ENCODE measurements at regions not wholly inside any gene's neighbourhood (a gene's known extent, or its start where the extent isn't known, plus 50 kb on each side); places are given as distances from the start of the nearest gene placed in this dataset.

DNA sequence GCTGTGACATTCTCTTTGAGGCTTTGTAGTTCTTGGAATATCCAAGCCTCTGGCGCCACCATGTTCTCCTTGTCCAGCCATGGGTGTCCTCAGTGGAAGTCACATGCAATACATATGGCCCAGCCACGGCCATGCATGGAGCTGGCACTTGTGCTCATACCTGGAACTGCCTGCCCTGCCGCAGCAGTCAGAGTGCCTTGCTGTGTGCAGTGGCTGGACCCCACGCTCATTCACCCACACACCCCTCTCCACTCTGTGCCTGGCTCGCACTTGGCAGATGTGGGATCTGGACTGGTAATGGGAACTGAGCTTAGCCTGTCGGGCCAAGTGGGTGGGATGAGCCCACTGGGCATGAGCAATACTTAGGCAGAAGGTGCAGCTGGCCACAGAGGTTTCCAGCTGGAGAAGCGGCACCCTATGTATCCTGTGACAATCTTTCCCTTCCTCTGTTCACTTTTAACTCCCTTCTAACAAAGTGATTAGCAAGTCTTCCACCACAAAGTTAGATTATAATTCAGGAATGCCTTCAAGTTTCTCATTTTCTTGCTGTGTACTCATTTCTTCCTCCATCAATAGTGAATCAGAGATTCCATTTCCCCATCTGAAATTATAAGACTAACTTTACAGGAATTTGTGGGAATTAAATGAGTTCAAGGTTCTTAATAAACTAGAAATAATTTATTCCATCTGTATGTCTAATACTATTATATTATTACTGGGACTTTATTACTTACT, 351.6 kb upstream of the NCAM2 start:
- BruUV-seq (replicated peaks) = no TSS peak
- CTCF ChIA-PET = no interaction called here
- Histone ChIP-seq H2AFZ (ENCODE audit: low read depth, low read length) (no peak overlapping the region), H3K4me1 (ENCODE audit: control insufficient read depth, extremely low read depth, insufficient read depth, low read length) (no peaks in the 10 kb centered on the region), H3K36me3 (ENCODE audit: control insufficient read depth in 2 of 2, extremely low read depth in 1 of 2, insufficient read depth in 2 of 2, low read length in 2 of 2) (no peaks in the 10 kb centered on the region), H4K20me1 (replicated peaks; ENCODE audit: control insufficient read depth, extremely low read depth, insufficient read depth, low read length) (no peaks in the 10 kb centered on the region), H3K27ac (ENCODE audit: insufficient read depth, low read depth, low read length) (no peak overlapping the region), H3K4me2 (ENCODE audit: insufficient read depth, low read length) (no peak overlapping the region), H3K9me3 (replicated peaks; ENCODE audit: control insufficient read depth, insufficient read depth, low read length) (peaks cover 9% of the 10 kb centered on the region), H3K9me1 (replicated peaks; ENCODE audit: control insufficient read depth, extremely low read depth, insufficient read depth, low read length) (no peaks in the 10 kb centered on the region), H3K27me3 (ENCODE audit: control insufficient read depth in 2 of 2, insufficient read depth in 2 of 2, low read length in 2 of 2) (no peaks in the 10 kb centered on the region), H3K4me3 (replicated peaks in 1 of 3; ENCODE audit: insufficient read depth in 1 of 3, low read depth in 1 of 3, low read length in 3 of 3) (no peak overlapping the region), H3K79me2 (ENCODE audit: control insufficient read depth, insufficient read depth, low read length) (no peaks in the 10 kb centered on the region), H3K9ac (replicated peaks; ENCODE audit: extremely low read depth, insufficient read depth, low read length) (no peak overlapping the region)
- dilution Hi-C loops (cut with MboI; ENCODE audit: extremely low pct_ligation_motif_present, low sequenced_read_pairs) (no loop called here), intact Hi-C loops (cut with micrococcal nuclease) (no loop called here)
- FAIRE-seq = no peak
- POLR2A ChIA-PET = no interaction called here
- TF ChIP-seq EZH2 (IDR thresholded peaks at IDR 0.05; ENCODE audit: borderline replicate concordance, low read depth, low read length, severe bottlenecking) (no peak), POLR2AphosphoS5 (IDR thresholded peaks at IDR 0.05; ENCODE audit: insufficient read depth, low read depth, low read length) (no peak), GATA2 (IDR thresholded peaks at IDR 0.05; ENCODE audit: insufficient read depth, insufficient read length, low read depth, low read length) (no peak), POLR2A (IDR thresholded peaks at IDR 0.05; ENCODE audit: low read depth, low read length) (no peak)
- no peak for DNase-seq (ENCODE audit: low read depth, low spot score)

DNA sequence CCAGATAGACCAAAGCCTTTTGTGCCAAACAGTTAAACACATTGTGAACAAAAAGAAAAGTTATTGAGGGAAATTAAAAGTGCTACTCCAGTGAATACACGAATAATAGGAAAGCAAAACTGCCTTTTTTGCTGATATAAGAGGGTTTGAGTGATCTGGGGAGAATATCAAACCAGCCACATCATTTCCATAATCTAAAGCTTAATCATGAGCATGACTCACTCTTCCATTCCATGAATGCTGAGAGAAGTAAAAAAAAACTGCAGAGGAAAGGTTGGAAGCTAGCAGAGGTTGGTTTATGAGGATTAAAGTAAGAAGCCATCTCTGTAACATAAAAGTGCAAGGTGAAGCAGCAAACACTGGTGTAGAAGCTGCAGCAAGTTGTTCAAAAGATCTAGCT, 350.6 kb upstream of the NCAM2 start:
- Histone ChIP-seq H3K27me3 (ENCODE audit: control insufficient read depth in 2 of 2, insufficient read depth in 2 of 2, low read length in 2 of 2) (no peaks in the 10 kb centered on the region), H2AFZ (ENCODE audit: low read depth, low read length) (no peak overlapping the region), H3K79me2 (ENCODE audit: control insufficient read depth, insufficient read depth, low read length) (no peaks in the 10 kb centered on the region), H4K20me1 (replicated peaks; ENCODE audit: control insufficient read depth, extremely low read depth, insufficient read depth, low read length) (no peaks in the 10 kb centered on the region), H3K4me2 (ENCODE audit: insufficient read depth, low read length) (no peak overlapping the region), H3K9me1 (replicated peaks; ENCODE audit: control insufficient read depth, extremely low read depth, insufficient read depth, low read length) (no peaks in the 10 kb centered on the region), H3K9me3 (replicated peaks; ENCODE audit: control insufficient read depth, insufficient read depth, low read length) (peaks cover 9% of the 10 kb centered on the region), H3K27ac (ENCODE audit: insufficient read depth, low read depth, low read length) (no peak overlapping the region), H3K36me3 (ENCODE audit: control insufficient read depth in 2 of 2, extremely low read depth in 1 of 2, insufficient read depth in 2 of 2, low read length in 2 of 2) (no peaks in the 10 kb centered on the region), H3K4me1 (ENCODE audit: control insufficient read depth, extremely low read depth, insufficient read depth, low read length) (no peaks in the 10 kb centered on the region), H3K4me3 (replicated peaks in 1 of 3; ENCODE audit: insufficient read depth in 1 of 3, low read depth in 1 of 3, low read length in 3 of 3) (no peak overlapping the region), H3K9ac (replicated peaks; ENCODE audit: extremely low read depth, insufficient read depth, low read length) (no peak overlapping the region)
- ChIA-PET POLR2A (no interaction called here), CTCF (no interaction called here)
- no peak for TF ChIP-seq FOS (IDR thresholded peaks at IDR 0.05; ENCODE audit: borderline replicate concordance, insufficient read depth, low read length)
- BruUV-seq (replicated peaks) = no TSS peak
- dilution Hi-C loops (cut with MboI; ENCODE audit: extremely low pct_ligation_motif_present, low sequenced_read_pairs) = no loop called here
- DNase-seq (ENCODE audit: low read depth, low spot score) = no peak
- intact Hi-C loops (cut with micrococcal nuclease) = no loop called here
- FAIRE-seq = no peak

All from endothelial cell of umbilical vein (primary cell).